IPS-NIHi11 (cell line): ENCODE measurements at regions not wholly inside any gene's neighbourhood (a gene's known extent, or its start where the extent isn't known, plus 50 kb on each side); places are given as distances from the start of the nearest gene placed in this dataset.

Source experiments
- DNase-seq: peaks from one replicate; pipeline ENCODE4 v3.0.0; 2012; ENCODE audit warnings: mixed read lengths, low spot score

DNA sequence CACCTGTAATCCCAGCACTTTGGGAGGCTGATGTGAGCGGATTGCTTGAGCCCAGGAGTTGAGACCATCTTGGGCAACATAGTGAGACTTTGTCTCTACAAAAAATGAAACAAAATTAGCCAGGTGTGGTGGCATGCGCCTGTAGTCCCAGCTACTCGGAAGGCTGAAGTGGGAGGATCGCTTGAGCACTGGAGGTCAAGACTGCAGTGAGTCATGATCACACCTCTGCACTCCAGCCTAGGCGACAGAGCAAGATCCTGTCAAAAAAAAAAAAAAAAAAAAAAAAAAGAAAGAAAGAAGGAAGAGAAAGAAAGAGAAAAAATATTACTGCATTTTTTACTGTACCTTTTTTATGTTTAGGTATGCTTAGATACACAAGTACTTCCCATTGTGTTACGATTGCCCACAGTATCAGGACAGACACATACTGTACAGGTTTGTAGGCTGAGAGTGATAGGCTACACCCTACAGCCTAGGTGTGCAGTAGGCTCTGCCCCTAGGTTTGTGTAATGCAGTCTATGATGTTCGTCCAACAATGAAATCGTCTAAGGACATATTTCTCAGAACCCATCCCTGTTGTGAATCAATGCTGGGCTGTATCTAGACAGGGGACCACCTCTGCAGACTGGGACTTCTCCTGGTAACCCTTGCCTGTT lies 160.4 kb upstream of the PWP1 start:
- no peak for DNase-seq

DNA sequence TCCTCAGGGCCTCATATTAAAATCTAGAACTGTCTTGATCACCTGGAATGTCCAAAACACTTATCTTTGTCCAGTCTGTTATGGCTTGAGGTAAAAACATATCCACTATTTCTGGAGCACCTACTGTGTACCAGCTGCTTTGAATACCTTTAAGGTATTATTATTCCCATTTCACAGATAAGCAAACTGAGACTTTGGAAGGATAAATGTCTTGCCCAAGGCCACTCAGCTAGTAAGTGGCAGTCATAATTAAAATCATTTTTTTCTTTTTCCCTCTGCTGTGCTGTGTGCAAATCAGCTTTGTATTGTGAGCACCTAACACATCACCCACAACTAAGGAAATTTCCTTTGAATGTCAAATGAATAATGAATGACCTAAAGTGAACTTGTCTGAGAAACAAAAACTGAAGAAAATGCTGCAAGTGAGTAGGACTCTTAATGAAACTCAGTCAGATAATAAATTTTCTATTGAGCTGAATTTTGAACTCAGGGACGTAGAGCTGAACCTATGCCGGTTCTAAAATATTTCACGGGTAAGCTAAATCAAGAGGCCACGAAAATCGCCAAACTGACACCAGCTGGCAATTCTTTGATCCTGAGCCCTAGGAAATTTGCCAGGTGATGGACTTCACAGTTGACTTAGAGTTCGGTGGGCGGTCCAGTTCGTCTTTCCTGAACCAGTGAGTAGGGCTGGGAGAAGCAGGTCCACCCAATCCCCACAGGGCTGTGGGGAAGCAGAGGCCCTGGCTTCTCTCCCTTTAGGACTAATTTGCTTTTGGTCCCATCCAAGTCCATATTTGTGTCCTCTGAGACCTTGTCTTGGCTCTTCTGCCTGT lies 159.7 kb upstream of the PWP1 start:
- DNase-seq, result no peak

DNA sequence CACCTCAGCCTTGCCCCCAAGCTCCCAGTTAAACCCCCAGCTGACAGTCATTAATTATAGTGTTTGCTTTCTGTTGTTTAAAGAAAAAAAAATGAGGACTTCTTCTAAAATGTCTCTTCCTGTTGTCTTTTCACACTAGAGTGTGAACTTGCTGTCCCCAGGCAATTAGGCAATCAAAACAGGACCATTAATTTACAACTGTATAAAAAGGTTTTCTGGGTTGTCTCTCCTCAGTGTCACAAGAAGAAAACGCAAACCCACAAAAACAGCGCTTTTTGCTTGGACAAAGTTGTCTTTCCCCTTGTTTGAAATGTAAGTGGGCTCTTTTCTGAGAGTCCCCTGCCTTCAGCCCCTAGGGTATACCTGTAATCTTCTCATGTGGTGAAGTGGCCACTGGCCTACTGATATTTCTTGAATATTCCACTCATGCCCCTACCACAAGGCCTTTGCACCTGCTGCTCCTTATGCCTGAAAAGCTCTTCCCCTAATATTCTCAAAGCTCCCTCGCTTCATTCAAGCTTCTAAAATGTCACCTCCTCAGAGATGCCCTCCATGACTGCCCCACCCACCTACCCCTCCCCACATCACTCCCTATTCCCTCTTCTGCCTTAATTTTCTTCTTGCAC lies 158.9 kb upstream of the PWP1 start:
- no peak for DNase-seq

DNA sequence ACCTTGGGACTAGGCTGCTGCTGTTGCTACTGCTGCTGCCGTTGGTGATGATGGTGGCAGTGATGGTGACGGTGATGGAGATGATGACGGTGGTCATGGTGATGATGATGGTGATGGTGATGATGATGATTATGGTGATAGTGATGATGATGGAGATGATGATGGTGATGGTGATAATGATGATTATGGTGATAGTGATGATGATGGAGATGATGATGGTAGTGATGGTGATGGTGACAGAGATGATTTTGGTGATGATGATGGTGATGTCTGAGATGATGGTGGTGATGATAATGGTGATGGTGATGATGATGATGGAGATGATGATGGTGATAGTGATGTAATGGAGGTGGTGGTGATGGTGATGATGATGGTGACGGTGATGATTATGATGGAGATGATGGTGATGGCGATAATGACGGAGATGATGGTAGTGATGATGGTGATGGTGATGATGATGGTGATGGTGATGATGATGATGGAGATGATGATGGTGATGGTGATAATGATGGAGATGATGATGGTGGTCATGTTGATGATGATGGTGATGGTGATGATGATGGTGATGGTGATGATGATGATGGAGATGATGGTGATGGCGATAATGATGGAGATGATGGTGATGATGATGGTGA lies 156.8 kb upstream of the PWP1 start:
- no peak for DNase-seq

DNA sequence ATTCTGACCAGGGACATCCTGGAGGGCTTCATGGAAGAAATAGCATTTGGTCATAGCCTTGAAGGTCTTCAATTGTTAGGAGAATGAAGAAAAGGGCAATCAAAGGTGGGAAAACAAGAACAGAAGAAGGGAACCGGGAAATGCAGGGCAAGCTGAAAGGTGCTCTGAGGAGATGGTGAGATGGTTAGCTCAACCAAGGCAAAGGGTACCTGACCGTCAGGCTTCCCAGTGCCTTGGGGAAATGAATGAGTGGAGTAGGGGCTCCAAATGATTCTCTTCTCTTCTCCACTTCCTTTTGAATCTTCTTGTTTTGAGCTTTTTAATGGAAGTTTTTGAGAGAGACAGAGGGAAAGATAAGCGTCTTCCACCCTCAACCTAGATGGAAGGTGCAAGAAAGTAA lies 155.6 kb upstream of the PWP1 start:
- DNase-seq, result no peak

DNA sequence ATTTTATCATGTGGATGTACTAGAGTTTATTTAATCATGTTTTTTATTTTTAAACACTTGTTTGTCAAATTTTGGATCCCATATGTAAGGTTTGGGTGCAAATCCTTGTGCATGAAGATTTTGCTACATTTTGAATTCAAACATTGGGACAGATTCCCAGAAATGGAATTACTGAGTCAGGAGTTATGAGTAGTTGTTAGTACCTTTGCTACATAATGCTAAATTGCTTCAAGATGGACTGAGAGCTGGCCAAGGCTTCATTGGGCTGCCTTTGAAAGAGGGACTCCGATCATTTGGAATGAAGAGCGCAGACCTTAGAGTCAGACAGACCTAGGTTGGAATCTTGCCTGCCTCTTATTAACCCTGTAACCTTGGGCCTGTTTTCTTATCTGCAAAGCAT lies 154.9 kb upstream of the PWP1 start:
- DNase-seq, result no peak

DNA sequence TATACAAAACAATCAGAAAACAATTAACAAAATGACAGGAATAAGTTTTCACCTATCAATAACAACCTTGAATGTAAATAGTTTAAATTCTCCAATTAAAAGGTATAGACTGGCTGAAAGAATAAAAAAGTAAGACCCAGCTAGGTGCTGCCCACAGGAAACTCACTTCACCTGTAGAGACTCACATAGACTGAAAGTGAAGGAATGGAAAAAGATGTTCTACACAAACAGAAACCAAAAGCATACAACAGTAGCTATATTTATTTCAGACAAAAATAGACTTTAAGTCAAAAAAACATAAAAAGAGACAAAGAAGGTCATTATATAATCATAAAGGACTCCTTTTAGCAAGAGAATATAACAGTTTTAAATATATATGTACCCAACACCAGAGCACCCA lies 152.4 kb upstream of the PWP1 start:
- DNase-seq, result no peak

DNA sequence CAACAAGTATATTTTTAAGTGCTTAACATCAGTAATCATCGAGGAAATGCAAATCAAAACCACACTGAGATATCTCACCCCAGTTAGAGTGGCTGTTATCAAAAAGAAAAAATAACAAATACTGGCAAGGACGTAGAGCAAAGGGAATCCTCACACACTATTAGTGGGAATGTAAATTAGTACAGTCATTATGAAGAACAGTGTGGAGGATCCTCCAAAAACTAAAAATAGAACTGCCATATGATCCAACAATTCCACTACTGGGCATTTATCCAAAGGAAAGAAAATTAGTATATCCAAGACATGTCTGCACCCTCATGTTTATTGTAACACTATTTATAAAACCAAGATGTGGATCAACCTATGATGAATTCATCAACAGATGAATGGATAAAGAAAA lies 149.0 kb upstream of the PWP1 start:
- DNase-seq, result no peak

DNA sequence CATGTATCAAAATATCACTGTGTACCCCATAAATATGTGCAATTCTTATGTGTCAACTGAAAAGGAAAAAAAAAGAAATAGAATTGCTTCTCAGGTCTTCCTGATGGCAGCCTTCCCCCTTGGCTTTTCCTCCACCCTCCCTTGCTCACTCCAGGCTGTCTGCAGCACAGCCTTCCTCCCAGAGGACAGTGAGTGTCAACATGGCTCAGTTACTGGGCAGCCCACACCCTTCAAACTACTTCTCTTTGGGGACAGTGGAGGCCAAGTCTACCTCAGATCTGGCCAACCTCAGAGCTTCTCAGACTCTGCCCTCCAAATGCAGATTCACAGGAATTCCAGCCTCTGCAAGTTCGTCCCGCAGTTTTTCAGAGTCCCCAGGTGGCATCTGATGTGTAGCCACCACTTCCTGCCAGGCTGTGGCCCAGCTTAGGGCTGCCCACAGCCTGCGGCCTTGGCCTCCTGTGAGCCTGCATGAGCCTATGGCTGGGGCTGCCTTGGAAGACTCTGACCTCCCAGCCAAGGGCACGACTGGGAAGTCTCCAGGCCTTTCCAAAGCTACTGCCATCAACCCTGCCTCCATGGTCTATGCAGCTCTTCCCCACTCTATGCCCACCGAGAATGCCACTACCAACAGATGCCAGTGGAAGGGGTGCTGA lies 148.0 kb upstream of the PWP1 start:
- DNase-seq, result no peak

DNA sequence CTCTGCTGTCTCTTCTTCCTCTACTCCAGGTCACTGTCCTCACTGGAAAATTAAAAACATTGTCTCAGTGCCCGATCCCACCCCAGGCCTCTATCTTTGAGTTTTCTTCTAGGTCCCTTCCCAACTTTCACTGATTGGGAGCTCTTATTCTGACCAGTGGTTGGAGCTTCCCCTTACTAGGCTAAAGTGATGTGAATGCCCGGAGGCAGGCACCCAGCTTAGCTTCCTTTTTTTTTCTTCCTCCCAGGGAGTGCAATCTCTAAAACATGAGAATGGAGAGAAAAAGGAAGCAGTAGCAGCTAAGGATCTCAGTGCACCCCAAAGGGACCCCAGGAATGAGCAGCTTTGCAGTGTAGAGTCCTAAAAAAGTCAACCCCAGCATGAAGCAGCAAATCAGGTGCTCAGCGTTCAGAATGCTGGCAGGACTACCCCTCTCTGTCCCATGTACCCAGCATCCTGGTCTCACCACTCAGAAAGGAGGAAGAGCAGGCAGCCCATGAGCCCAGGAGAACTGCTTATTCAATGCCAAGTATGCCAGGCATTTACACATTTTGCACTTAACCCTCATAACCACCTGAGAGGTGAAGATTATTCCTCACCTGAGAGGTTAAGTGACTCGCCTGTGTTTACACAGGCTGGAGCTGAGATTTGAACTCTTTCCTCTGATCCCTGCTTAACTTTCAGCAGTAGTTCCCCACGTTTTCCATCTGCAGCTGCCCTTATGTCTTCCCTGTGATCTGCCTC lies 146.2 kb upstream of the PWP1 start:
- DNase-seq, result no peak

DNA sequence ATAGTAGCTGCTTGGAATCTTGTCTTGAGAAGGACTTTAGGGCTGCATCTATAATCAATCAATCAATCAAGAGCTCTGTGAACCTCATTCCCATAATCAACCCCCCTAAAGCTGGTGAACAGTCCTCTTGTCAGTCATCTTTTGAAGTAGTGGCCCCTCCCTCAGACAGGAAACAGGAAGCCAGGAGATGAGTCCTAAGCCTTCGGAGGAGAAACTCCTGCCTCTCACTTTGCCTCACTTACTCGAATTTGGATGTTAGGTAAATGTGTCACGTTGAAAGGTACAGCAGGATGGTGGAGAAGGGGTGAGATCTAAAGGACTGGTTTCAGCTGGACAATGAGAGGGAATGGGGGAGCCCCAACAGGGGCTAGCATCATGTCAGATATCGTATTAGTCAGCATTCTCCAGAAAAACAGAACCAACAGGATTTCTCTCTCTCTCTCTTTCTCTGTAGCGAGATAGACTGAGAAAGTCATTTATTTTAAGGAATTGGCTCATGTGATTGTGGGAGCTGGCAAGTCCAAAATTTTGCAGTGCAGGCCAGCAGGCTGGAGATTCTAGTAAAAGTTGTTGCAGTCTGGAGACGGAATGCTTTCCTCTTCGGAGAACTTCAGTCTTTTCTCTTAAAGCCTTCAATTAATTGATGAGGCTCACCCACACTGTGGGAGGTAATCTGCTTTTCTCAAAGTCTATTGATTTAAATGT lies 144.4 kb upstream of the PWP1 start:
- DNase-seq, result no peak

DNA sequence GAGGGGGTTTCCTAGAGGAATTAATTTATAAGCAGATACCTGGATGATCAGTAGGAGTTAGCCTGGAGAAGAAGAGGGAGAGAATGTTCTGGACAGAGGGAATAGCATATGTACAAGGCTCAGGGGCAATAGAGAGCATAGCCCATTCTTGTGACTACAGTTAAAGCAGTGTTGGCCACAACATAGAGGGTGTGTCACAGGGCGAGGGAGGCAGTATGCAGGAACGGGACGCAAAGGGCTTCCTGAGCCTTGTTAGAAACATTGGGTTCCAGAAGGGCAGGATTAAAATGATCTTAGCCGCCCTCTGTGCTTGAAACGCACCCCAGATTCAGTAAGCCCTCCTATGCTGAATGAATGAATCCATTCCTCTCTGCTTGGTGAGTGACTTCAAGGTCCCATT lies 142.2 kb upstream of the PWP1 start:
- no peak for DNase-seq

DNA sequence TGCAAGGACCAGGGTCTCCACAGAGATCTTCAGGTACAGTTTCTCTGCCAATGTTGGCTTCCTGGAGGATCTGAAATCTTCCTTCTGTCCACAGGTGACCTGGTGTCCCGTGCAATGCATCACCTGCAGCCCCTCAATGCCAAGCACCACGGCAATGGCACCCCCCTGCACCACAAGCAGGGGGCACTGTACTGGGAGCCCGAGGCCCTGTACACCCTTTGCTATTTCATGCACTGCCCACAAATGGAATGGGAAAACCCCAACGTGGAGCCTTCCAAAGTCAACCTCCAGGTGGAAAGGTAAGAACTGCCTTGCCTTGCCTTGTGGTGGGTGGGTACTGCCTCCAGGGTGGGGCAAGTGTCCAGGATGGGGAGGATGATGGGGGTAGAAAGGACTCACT lies 141.8 kb upstream of the PWP1 start:
- no peak for DNase-seq

DNA sequence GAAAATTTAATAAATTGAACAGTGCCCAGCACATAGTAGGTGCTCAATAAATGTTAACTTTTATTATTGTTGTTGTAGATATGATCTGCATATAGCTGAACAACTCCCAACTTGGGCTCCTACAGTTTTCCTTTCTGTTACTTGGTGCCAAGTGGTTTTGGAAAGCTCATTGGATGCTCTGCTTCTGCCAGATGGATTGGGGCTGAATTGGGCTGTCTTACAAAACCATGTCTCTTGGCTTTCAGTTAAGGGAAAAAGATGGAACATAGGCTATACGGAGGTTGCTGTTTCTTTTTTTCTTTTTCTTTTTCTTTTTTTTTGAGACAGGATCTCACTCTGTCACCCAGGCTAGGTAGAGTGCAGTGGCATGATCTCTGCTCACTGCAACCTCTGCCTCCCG lies 140.7 kb upstream of the PWP1 start:
- no peak for DNase-seq

DNA sequence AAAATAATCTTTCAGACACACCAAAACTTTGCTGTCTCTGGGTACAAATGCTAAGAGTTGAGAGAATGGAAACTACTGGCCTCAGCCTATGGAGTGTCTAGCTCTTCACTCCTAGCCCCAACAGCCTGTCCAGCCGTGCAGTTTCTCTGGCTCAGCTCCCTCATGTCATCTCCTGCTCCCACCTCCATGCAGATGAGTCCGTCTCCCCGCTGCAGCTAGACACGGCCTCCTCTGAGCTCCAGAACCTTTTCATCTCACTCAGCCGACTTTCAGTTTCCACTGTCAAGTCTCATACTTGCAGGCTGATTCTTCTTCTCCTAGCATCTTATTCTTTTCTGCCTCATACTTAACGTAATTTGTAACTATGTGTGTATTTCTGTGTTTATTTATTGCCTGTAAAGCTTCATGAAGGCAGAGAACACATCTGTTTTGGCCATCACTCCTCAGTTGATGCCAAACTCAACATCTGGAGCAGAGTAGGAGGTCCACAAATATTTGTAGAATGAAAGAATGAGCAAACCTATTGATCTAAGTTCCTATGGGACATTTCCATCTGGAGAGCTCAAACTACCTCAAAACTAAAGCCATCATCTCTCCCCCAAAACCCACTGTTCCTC lies 139.8 kb upstream of the PWP1 start:
- DNase-seq, result no peak

DNA sequence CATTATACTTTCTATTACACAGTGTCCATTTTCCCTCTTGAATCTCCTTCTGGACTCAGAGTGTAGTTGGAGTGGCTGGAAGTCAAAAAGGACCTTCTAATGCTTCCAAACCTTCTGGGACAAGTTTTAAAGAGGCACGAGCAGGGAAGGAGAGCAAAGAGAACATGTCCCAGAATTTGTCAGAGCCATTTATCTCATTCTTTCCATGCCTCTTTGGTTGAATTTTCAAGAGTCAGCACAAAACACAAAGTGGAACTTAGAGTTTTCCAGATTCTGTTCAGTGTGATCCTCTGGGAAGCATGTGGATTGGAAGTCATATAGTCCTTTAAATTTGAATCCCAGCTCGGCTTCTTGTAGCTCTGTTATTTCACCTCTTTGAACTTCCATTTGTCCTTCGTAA lies 138.2 kb upstream of the PWP1 start:
- no peak for DNase-seq

DNA sequence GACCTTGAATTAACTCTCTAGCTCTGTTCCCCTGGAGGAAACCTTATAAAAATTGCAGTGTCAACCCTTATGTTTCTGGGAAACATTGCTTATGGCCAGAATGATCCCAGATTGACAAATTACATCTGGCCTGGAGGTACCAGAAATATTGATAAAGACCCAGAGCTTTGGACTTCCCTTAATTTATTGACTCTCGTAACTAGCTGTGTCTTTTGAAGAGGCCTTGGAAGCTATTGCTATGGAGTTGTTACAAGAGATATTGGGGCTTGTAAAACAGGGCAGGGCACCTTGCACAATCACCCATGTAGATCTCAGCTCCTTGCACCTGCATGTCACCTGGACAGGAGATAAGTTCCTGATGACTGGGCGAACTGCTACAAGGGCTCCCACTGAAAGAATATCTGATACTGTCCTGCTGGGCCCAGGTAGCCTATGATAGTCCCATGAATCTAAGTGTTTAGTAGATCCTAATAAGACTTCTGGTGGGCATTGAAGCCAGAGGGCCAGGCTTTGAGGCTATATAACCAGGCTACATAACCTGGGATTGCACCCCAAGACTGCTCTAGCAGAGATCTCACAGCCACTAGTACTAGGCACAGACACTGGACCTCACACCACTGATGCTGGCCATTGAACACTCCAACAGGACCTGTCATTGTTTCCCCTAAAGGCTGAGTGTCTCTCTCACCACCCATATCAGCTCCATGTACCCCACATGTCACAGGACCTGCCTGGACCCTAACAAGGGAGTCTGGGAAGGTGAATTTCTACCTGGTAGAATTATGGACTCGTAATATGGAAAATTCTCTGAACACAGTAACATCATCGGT lies 135.7 kb upstream of the PWP1 start:
- no peak for DNase-seq

DNA sequence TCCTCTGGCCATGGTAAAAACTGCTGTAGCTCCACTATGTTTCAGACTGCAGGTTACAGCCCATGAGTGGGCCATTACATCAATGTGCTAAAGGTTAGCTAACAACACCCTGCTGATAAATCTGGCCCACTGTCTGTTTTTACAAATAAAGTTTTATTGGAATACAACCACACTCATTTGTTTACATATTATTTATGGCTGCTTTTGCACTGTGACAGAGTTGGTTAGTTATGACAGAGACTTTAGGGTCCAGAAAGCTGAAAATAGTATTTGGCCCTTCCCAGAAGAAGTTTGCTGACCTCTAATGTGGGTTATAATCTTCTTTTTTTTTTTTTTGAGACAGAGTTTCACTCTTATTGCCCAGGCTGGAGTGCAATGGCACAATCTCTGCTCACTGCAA lies 134.2 kb upstream of the PWP1 start:
- DNase-seq, result no peak

DNA sequence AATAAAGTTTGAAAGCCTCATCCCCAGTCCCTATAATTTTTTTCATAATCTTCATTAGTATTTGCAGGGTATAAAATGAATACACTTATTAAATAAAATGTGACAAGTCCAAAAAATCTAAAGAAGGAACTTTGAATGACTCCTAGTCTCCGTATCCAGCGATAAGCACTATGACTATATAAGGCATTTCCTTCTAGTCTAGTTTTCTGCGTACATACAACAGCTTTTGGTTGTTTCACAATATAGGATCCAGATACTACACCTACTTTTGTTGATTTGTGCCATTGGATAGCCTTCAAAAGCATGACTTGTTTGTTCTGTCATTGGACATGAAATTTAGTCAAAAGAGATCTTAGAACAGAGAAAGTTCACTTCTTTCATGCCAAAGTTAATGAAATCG lies 133.3 kb upstream of the PWP1 start:
- no peak for DNase-seq
